WI38 (cell line): ENCODE measurements at regions not wholly inside any gene's neighbourhood (a gene's known extent, or its start where the extent isn't known, plus 50 kb on each side); places are given as distances from the start of the nearest gene placed in this dataset.

ENCODE experiments used
- H3K4me3 ChIP-seq: 2 replicates; pipeline ENCODE4 v1.5.1; 2011; ENCODE audit warnings: low read depth, mild to moderate bottlenecking, control low read depth, low read length
- TF ChIP-seq, protein P1 (sequence below): IDR thresholded peaks from 2 replicates; pipeline ENCODE4 v1.5.1; 2012; ENCODE audit warnings: low read depth, mild to moderate bottlenecking, control low read depth, low read length

DNA sequence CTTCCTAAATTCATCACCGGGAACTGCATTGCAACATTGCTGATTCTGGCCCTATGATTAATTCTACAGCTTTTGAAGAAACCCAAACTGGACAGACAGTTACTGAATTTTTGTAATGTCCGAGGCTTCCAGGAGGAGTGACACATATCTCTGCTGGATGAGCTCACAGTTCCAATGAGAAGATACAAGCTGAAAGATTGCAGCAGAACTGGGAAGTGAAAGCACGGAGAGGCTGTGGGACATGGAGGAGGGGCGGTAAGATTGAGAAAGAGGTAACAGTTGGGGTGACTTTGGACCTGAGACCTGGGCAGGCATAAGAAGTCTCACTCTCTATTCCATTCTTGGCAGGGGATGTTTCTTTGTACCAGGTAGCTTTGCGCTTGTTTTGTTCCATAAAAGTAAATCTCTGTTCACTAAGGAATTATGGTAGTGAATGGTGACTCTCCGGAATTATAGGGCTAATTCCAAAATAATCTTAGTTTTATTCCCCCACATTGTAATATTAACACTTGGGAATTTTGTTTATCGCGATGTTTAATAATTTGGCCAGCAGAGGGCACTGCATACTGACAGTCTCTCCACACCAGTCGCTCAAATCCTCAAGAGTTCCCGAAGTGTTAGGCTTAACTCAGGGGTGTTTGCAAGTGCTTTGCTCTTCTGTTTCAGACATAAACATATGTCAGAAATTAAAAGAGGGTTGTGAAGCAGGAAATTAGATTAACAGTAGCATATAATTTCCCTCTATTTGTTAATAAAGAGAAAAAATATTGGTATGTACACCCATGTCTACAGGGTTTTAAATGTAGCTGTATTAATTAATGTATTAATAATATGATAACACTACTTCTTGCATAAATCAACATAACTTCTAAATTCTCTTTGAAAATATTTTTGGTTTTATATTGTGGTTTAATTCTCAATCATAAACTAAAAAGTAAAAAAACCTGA is 201.4 kb downstream of the SOCS6 start:
- peak overlapping the region; percentile 39 for H3K4me3 ChIP-seq
- TF ChIP-seq, protein P1, sequence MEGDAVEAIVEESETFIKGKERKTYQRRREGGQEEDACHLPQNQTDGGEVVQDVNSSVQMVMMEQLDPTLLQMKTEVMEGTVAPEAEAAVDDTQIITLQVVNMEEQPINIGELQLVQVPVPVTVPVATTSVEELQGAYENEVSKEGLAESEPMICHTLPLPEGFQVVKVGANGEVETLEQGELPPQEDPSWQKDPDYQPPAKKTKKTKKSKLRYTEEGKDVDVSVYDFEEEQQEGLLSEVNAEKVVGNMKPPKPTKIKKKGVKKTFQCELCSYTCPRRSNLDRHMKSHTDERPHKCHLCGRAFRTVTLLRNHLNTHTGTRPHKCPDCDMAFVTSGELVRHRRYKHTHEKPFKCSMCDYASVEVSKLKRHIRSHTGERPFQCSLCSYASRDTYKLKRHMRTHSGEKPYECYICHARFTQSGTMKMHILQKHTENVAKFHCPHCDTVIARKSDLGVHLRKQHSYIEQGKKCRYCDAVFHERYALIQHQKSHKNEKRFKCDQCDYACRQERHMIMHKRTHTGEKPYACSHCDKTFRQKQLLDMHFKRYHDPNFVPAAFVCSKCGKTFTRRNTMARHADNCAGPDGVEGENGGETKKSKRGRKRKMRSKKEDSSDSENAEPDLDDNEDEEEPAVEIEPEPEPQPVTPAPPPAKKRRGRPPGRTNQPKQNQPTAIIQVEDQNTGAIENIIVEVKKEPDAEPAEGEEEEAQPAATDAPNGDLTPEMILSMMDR, result peak; percentile 53; the same call in 1 of the 2 replicates

DNA sequence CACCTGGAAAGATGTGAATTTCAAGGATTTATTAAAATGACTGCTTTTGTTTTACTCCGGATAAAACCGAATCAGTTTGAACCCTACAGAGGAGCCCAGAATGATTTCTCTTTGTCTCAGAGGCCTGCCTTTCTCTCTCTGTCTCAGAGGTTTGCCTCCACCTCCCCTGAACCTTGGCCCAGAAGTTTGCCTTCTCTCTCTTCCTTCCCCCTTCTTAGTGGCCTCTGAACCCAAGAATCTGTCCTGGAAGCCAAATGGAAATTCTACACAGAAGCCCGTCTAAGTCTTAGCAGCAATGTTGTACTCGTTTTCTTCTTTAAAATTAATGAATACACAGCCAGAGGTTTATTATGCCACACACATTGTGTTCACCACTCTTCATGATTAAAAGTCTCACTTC is 200.7 kb downstream of the SOCS6 start:
- peak overlapping the region; percentile 39; the same call in 1 of the 2 replicates for H3K4me3 ChIP-seq
- TF ChIP-seq, protein P1, result no peak

DNA sequence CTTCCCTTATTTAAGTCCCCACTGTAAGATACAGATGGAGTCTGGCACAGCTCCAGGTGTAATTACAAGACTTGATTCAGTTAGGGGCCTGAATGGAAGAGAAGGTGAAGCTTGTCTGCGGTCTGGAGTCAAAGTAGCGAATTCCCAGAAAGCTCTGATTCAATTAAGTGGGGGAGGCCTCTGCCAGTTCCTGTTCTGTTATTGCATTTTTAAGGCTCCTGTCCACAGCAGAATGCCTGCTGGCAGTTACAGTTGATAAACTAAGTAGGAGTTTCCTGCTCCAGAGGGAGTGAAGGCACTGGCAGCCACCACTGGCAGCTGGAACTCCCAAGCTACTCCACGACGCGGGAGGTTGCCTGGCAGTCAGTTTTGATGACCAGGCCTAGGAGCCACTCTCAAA is 181.1 kb downstream of the SOCS6 start:
- TF ChIP-seq, protein P1, result no peak
- no peak overlapping the region for H3K4me3 ChIP-seq

GRCh38 chr18:70468861-70469547 is 180.2 kb downstream of the SOCS6 start:
- TF ChIP-seq, protein P1, result no peak
- H3K4me3 ChIP-seq, result no peak overlapping the region

- H3K4me3 ChIP-seq, result peak overlapping the region; percentile 24
- TF ChIP-seq, protein P1, result 0 out of 2 replicates have a peak, but pooled peaks have one; percentile 10
Observed at GRCh38 chr18:70464343-70465114, 175.7 kb downstream of the SOCS6 start.

- no peak overlapping the region for H3K4me3 ChIP-seq
- TF ChIP-seq, protein P1, result no peak
Observed at GRCh38 chr18:70463085-70463484, 174.2 kb downstream of the SOCS6 start.
